HEK293 (cell line): ENCODE measurements at regions not wholly inside any gene's neighbourhood (a gene's known extent, or its start where the extent isn't known, plus 50 kb on each side); places are given as distances from the start of the nearest gene placed in this dataset.

Experiments
- CTCF ChIA-PET: fragments of 350-600 bp; formaldehyde crosslinking; extraction: SDS; loops from one replicate; lab custom pipeline; 2021; ENCODE audit warnings: antibody characterized with exemption; lab: Yijun Ruan, JAX
- POLR2A ChIA-PET: fragments of 300-600 bp; formaldehyde crosslinking; extraction: SDS; loops from one replicate; lab custom pipeline; 2020; ENCODE audit warnings: antibody characterized with exemption, inconsistent platforms; lab: Yijun Ruan, JAX
- H3K27ac ChIP-seq: fragments of 200-500 bp; sonication (Bioruptor generic); 2 replicates; pipeline ENCODE4 v1.5.1; 2014; ENCODE audit warnings: low read depth, low read length, control low read depth, inconsistent platforms; ENCODE audit errors: extremely low read depth
- H3K36me3 ChIP-seq, 2 experiments: fragments of 200-500 bp in 1 of 2; sonication (Bioruptor generic) in 1 of 2; 1 replicate in 1 of 2; 2 replicates in 1 of 2; pipeline ENCODE4 v1.5.1; 2014 to 2017; ENCODE audit warnings: inconsistent platforms in 2 of 2, low read length in 2 of 2; ENCODE audit not compliant: control insufficient read depth in 2 of 2, insufficient read depth in 1 of 2
- H3K4me1 ChIP-seq: fragments of 200-500 bp; sonication (Bioruptor generic); 2 replicates; pipeline ENCODE4 v1.5.1; 2014; ENCODE audit warnings: mild to moderate bottlenecking, low read length, inconsistent platforms; ENCODE audit not compliant: control insufficient read depth, insufficient read depth
- H3K4me3 ChIP-seq: 2 replicates; pipeline ENCODE4 v1.5.1; 2011; ENCODE audit warnings: low read depth, mild to moderate bottlenecking, control low read depth, low read length, moderate library complexity
- H3K9me3 ChIP-seq: fragments of 200-500 bp; sonication (Bioruptor generic); 2 replicates; pipeline ENCODE4 v1.5.1; 2014; ENCODE audit warnings: low read depth, low read length, inconsistent platforms; ENCODE audit not compliant: control insufficient read depth, insufficient read depth
- ATF2 ChIP-seq: fragments of 450-650 bp; formaldehyde crosslinking; IDR thresholded peaks from 2 replicates; pipeline ENCODE4 v1.5.1; 2016; ENCODE audit warnings: missing biosample characterization, missing genetic modification characterization, low read depth
- ZBTB48 ChIP-seq: fragments of 450-650 bp; formaldehyde crosslinking; IDR thresholded peaks from 2 replicates; pipeline ENCODE4 v1.5.1; 2016; ENCODE audit warnings: missing biosample characterization, missing genetic modification characterization
- ZFP41 ChIP-seq: fragments of 450-650 bp; formaldehyde crosslinking; IDR thresholded peaks from 2 replicates; pipeline ENCODE4 v1.5.1; 2016; ENCODE audit warnings: missing biosample characterization, missing genetic modification characterization, borderline replicate concordance
- ZNF211 ChIP-seq: fragments of 450-650 bp; formaldehyde crosslinking; IDR thresholded peaks from 2 replicates; pipeline ENCODE4 v1.5.1; 2016; ENCODE audit warnings: low read depth, missing biosample characterization, missing genetic modification characterization
- ZNF23 ChIP-seq: fragments of 450-650 bp; formaldehyde crosslinking; IDR thresholded peaks from 2 replicates; pipeline ENCODE4 v1.5.1; 2016; ENCODE audit warnings: missing biosample characterization, missing genetic modification characterization, borderline replicate concordance
- ZNF335 ChIP-seq: fragments of 450-650 bp; formaldehyde crosslinking; conservative IDR thresholded peaks from 2 replicates; pipeline ENCODE4 v1.5.1; 2016; ENCODE audit warnings: missing biosample characterization, missing genetic modification characterization
- ZNF341 ChIP-seq: fragments of 450-650 bp; formaldehyde crosslinking; IDR thresholded peaks from 2 replicates; pipeline ENCODE4; 2016; ENCODE audit warnings: low read depth, missing biosample characterization, missing genetic modification characterization
- ZNF48 ChIP-seq: fragments of 450-650 bp; formaldehyde crosslinking; IDR thresholded peaks from 2 replicates; pipeline ENCODE4 v1.5.1; 2016; ENCODE audit warnings: missing biosample characterization, missing genetic modification characterization
- ZNF623 ChIP-seq: fragments of 450-650 bp; formaldehyde crosslinking; IDR thresholded peaks from 2 replicates; pipeline ENCODE4 v1.5.1; 2016; ENCODE audit warnings: missing biosample characterization, missing genetic modification characterization
- TF ChIP-seq, protein P1 (sequence below): fragments of 450-650 bp; formaldehyde crosslinking; conservative IDR thresholded peaks from 2 replicates; pipeline ENCODE4 v1.5.1; 2016; ENCODE audit warnings: low read depth, missing biosample characterization, missing genetic modification characterization
- TF ChIP-seq, protein P2 (sequence below): fragments of 450-650 bp; formaldehyde crosslinking; IDR thresholded peaks from 2 replicates; pipeline ENCODE4 v1.5.1; 2017; ENCODE audit warnings: missing biosample characterization, missing genetic modification characterization
- TF ChIP-seq, protein P3 (sequence below): fragments of 450-650 bp; formaldehyde crosslinking; IDR thresholded peaks from 2 replicates; pipeline ENCODE4 v1.5.1; 2017; ENCODE audit warnings: missing biosample characterization, missing genetic modification characterization
- TF ChIP-seq, protein P4 (sequence below): fragments of 450-650 bp; formaldehyde crosslinking; IDR thresholded peaks from 2 replicates; pipeline ENCODE4 v1.5.1; 2016; ENCODE audit warnings: missing biosample characterization, missing genetic modification characterization

DNA sequence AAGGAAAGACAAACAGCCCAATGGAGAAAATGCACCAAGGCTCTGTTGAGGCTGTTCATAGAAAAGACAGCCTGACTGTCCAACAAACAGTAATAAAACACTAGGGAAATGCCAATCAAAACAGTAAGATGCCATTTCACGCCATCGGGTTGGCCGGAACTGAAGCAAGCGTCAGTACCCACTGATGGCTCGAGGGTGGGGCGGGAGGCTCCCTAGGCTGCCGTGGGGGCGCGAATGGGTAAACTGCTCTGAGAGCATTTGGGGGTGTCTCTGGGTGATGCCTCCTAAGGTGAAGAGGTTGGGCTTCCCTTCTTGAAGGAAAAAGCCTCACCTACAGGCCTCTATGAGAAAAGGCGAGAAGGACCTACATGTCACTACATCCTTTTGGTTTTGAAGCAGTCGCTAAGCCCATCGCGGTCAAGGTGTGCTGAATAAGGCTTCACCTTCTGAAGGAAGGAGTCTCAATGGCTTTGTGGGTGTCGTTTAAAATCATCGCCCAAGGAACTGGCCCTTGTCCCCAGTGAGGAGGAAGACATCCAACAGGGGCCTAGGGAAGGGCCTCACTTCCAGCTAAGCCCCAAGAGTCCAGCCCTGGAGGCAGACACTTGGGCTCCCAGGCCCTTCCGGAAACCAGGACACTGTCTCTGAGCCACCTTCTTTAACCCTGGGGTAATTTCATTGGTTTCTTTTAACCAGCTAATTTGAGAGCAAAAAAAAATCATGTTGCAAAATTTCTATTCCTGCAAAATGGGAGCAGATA is 98.5 kb upstream of the PPP2R2D start (continued):
- TF ChIP-seq, protein P1, sequence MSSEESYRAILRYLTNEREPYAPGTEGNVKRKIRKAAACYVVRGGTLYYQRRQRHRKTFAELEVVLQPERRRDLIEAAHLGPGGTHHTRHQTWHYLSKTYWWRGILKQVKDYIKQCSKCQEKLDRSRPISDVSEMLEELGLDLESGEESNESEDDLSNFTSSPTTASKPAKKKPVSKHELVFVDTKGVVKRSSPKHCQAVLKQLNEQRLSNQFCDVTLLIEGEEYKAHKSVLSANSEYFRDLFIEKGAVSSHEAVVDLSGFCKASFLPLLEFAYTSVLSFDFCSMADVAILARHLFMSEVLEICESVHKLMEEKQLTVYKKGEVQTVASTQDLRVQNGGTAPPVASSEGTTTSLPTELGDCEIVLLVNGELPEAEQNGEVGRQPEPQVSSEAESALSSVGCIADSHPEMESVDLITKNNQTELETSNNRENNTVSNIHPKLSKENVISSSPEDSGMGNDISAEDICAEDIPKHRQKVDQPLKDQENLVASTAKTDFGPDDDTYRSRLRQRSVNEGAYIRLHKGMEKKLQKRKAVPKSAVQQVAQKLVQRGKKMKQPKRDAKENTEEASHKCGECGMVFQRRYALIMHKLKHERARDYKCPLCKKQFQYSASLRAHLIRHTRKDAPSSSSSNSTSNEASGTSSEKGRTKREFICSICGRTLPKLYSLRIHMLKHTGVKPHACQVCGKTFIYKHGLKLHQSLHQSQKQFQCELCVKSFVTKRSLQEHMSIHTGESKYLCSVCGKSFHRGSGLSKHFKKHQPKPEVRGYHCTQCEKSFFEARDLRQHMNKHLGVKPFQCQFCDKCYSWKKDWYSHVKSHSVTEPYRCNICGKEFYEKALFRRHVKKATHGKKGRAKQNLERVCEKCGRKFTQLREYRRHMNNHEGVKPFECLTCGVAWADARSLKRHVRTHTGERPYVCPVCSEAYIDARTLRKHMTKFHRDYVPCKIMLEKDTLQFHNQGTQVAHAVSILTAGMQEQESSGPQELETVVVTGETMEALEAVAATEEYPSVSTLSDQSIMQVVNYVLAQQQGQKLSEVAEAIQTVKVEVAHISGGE = no peak
- TF ChIP-seq ZBTB48 (tag by site-specific recombination) = no peak

GRCh38 chr10:131802996-131803395 is 97.8 kb upstream of the PPP2R2D start:
- CTCF ChIA-PET = interaction anchor here (0.6 kb wide), 1 partner anchor 71 kb away, joined by 3 read pairs; no protein-coding TSS in a partner anchor
- no peak overlapping the region for H3K27ac ChIP-seq
- H3K4me3 ChIP-seq = no peak overlapping the region
- H3K9me3 ChIP-seq = no peaks in the 10 kb centered on the region
- POLR2A ChIA-PET = no interaction called here
- no peaks in the 10 kb centered on the region for H3K4me1 ChIP-seq
- TF ChIP-seq, protein P2, sequence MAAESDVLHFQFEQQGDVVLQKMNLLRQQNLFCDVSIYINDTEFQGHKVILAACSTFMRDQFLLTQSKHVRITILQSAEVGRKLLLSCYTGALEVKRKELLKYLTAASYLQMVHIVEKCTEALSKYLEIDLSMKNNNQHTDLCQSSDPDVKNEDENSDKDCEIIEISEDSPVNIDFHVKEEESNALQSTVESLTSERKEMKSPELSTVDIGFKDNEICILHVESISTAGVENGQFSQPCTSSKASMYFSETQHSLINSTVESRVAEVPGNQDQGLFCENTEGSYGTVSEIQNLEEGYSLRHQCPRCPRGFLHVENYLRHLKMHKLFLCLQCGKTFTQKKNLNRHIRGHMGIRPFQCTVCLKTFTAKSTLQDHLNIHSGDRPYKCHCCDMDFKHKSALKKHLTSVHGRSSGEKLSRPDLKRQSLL (tag by site-specific recombination) = no peak
- TF ChIP-seq ZFP41 = no peak
- no peak for TF ChIP-seq ZNF341 (tag by site-specific recombination)
- no peak for TF ChIP-seq ZNF623 (tag by site-specific recombination)
- TF ChIP-seq ZNF48 (tag by site-specific recombination) = no peak
- TF ChIP-seq, protein P3, sequence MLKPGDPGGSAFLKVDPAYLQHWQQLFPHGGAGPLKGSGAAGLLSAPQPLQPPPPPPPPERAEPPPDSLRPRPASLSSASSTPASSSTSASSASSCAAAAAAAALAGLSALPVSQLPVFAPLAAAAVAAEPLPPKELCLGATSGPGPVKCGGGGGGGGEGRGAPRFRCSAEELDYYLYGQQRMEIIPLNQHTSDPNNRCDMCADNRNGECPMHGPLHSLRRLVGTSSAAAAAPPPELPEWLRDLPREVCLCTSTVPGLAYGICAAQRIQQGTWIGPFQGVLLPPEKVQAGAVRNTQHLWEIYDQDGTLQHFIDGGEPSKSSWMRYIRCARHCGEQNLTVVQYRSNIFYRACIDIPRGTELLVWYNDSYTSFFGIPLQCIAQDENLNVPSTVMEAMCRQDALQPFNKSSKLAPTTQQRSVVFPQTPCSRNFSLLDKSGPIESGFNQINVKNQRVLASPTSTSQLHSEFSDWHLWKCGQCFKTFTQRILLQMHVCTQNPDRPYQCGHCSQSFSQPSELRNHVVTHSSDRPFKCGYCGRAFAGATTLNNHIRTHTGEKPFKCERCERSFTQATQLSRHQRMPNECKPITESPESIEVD (tag by site-specific recombination) = no peak
- TF ChIP-seq, all 188 proteins: peak for 0
- no peaks in the 10 kb centered on the region for H3K36me3 ChIP-seq

- no peaks in the 10 kb centered on the region for H3K9me3 ChIP-seq
- ChIA-PET CTCF (no interaction called here), POLR2A (no interaction called here)
- no peak for TF ChIP-seq ZNF335 (tag by site-specific recombination)
- no peak for TF ChIP-seq ATF2 (tag by site-specific recombination)
- TF ChIP-seq ZNF211 = no peak
- TF ChIP-seq, protein P2 (tag by site-specific recombination) = no peak
- no peak for TF ChIP-seq ZNF23
- TF ChIP-seq, protein P4, sequence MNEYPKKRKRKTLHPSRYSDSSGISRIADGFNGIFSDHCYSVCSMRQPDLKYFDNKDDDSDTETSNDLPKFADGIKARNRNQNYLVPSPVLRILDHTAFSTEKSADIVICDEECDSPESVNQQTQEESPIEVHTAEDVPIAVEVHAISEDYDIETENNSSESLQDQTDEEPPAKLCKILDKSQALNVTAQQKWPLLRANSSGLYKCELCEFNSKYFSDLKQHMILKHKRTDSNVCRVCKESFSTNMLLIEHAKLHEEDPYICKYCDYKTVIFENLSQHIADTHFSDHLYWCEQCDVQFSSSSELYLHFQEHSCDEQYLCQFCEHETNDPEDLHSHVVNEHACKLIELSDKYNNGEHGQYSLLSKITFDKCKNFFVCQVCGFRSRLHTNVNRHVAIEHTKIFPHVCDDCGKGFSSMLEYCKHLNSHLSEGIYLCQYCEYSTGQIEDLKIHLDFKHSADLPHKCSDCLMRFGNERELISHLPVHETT (tag by site-specific recombination) = no peak
- no peak overlapping the region for H3K27ac ChIP-seq
- H3K4me1 ChIP-seq = no peaks in the 10 kb centered on the region
- H3K4me3 ChIP-seq = no peak overlapping the region
- H3K36me3 ChIP-seq = no peaks in the 10 kb centered on the region
Observed at GRCh38 chr10:131803860-131804425, 96.9 kb upstream of the PPP2R2D start.
